Mesenchymal stem cell (in vitro differentiated cells and primary cell): ENCODE measurements at regions not wholly inside any gene's neighbourhood (a gene's known extent, or its start where the extent isn't known, plus 50 kb on each side); places are given as distances from the start of the nearest gene placed in this dataset.
"Not testable (repeated sequence)": the region's sequence is repeated elsewhere in the genome, so short reads cannot be mapped to it uniquely, and the experiment has no call there.

ENCODE experiments used
- DNase-seq: peaks from one replicate; pipeline ENCODE4 v3.0.0-alpha.2; 2013
- H2AFZ ChIP-seq: one replicate; pipeline ENCODE4 v1.6.1; 2013; ENCODE audit warnings: low read depth, mild to moderate bottlenecking, control low read depth, inconsistent platforms, low read length, moderate library complexity
- H2AK5ac ChIP-seq: 2 replicates; pipeline ENCODE4 v1.6.1; 2013; ENCODE audit warnings: low read length, moderate library complexity, mild to moderate bottlenecking, inconsistent platforms; ENCODE audit not compliant: severe bottlenecking
- H2BK120ac ChIP-seq: one replicate; pipeline ENCODE4 v1.6.1; 2013; ENCODE audit warnings: low read depth, mild to moderate bottlenecking, inconsistent platforms, low read length, moderate library complexity
- H2BK12ac ChIP-seq, 2 experiments: one replicate each; pipeline ENCODE4 v1.6.1; 2013; ENCODE audit warnings: inconsistent platforms in 2 of 2, low read length in 2 of 2, mild to moderate bottlenecking in 2 of 2, moderate library complexity in 2 of 2, control low read depth in 1 of 2
- H2BK15ac ChIP-seq: one replicate; pipeline ENCODE4 v1.6.1; 2013; ENCODE audit warnings: mild to moderate bottlenecking, low read depth, inconsistent platforms; ENCODE audit not compliant: poor library complexity, severe bottlenecking
- H2BK5ac ChIP-seq: 2 replicates; pipeline ENCODE4 v1.6.1; 2013; ENCODE audit warnings: low read depth, mild to moderate bottlenecking, low read length, control low read depth, inconsistent platforms; ENCODE audit not compliant: poor library complexity, severe bottlenecking
- H3K14ac ChIP-seq, 2 experiments: one replicate each; pipeline ENCODE4 v1.6.1; 2013; ENCODE audit warnings: inconsistent platforms in 2 of 2, low read length in 2 of 2, control low read depth in 1 of 2, mild to moderate bottlenecking in 1 of 2, moderate library complexity in 1 of 2
- H3K18ac ChIP-seq, 2 experiments: one replicate each; pipeline ENCODE4 v1.6.1; 2013; ENCODE audit warnings: inconsistent platforms in 2 of 2, low read length in 2 of 2, control low read depth in 1 of 2, low read depth in 1 of 2, mild to moderate bottlenecking in 1 of 2
- H3K23ac ChIP-seq, 2 experiments: one replicate each; pipeline ENCODE4 v1.6.1; 2013; ENCODE audit warnings: inconsistent platforms in 2 of 2, low read length in 2 of 2, mild to moderate bottlenecking in 2 of 2, moderate library complexity in 2 of 2, control low read depth in 1 of 2
- H3K27ac ChIP-seq: 2 replicates; pipeline ENCODE4 v1.5.1; 2013; ENCODE audit warnings: mild to moderate bottlenecking, moderate library complexity, low read length, control low read depth, inconsistent platforms; ENCODE audit not compliant: poor library complexity, severe bottlenecking
- H3K27me3 ChIP-seq, 2 experiments: 2 replicates each; pipeline versions ENCODE4 v1.6.1 to v1.7.0; 2013; ENCODE audit warnings: low read length in 2 of 2, mild to moderate bottlenecking in 2 of 2, moderate library complexity in 2 of 2, control low read depth in 1 of 2, inconsistent platforms in 1 of 2; ENCODE audit not compliant: control insufficient read depth in 1 of 2, insufficient read depth in 1 of 2
- H3K36me3 ChIP-seq, 2 experiments: 2 replicates each; pipeline versions ENCODE4 v1.6.1 to v1.7.0; 2013; ENCODE audit warnings: low read length in 2 of 2, control low read depth in 1 of 2, inconsistent platforms in 1 of 2, low read depth in 1 of 2, mild to moderate bottlenecking in 1 of 2; ENCODE audit not compliant: insufficient read depth in 2 of 2, control insufficient read depth in 1 of 2
- H3K4ac ChIP-seq, 2 experiments: one replicate each; pipeline ENCODE4 v1.6.1; 2013; ENCODE audit warnings: inconsistent platforms in 2 of 2, low read length in 2 of 2, mild to moderate bottlenecking in 2 of 2, moderate library complexity in 2 of 2, control low read depth in 1 of 2, low read depth in 1 of 2
- H3K4me1 ChIP-seq: 2 replicates; pipeline ENCODE4 v1.6.1; 2013; ENCODE audit warnings: low read depth, low read length, control low read depth; ENCODE audit not compliant: control insufficient read depth, insufficient read depth
- H3K4me2 ChIP-seq: 2 replicates; pipeline ENCODE4 v1.6.1; 2013; ENCODE audit warnings: low read length, mild to moderate bottlenecking, inconsistent platforms; ENCODE audit not compliant: poor library complexity, severe bottlenecking
- H3K4me3 ChIP-seq, 2 experiments: 2 replicates each; pipeline versions ENCODE4 v1.5.1 to v1.7.0; 2013; ENCODE audit warnings: low read length in 2 of 2, mild to moderate bottlenecking in 2 of 2, control low read depth in 1 of 2, low read depth in 1 of 2; ENCODE audit not compliant: insufficient read depth in 1 of 2
- H3K79me1 ChIP-seq: replicated peaks from 2 replicates; pipeline ENCODE4 v1.6.1; 2013; ENCODE audit warnings: mild to moderate bottlenecking, control low read depth, low read length, inconsistent platforms; ENCODE audit not compliant: poor library complexity, severe bottlenecking
- H3K9ac ChIP-seq: 2 replicates; pipeline ENCODE4 v1.7.0; 2013; ENCODE audit warnings: mild to moderate bottlenecking, low read length, moderate library complexity
- H3K9me3 ChIP-seq: 2 replicates; pipeline ENCODE4 v1.7.0; 2013; ENCODE audit warnings: mild to moderate bottlenecking, low read length; ENCODE audit not compliant: control insufficient read depth
- H4K8ac ChIP-seq: one replicate; pipeline ENCODE4 v1.6.1; 2013; ENCODE audit warnings: inconsistent platforms, mild to moderate bottlenecking, low read length, moderate library complexity
- H4K91ac ChIP-seq: one replicate; pipeline ENCODE4 v1.6.1; 2013; ENCODE audit warnings: mild to moderate bottlenecking, low read length, inconsistent platforms
- WGBS: methylation state at CpG from one replicate; pipeline ENCODE4 v1.1.7; 2013; ENCODE audit warnings: mixed read lengths; 5-methylcytosine and 5-hydroxymethylcytosine counted together

GRCh38 chr3:5371555-5371954 is 184.0 kb downstream of the EDEM1 start:
- H3K36me3 ChIP-seq, H2AK5ac ChIP-seq, H4K91ac ChIP-seq, H2BK12ac ChIP-seq, H2BK120ac ChIP-seq, H3K27me3 ChIP-seq, H3K9ac ChIP-seq, H3K23ac ChIP-seq, H3K14ac ChIP-seq, H3K4me3 ChIP-seq, H2AFZ ChIP-seq, H3K27ac ChIP-seq, H3K4me2 ChIP-seq, H3K9me3 ChIP-seq, H4K8ac ChIP-seq, H2BK15ac ChIP-seq, H3K79me1 ChIP-seq, H3K4me1 ChIP-seq, H2BK5ac ChIP-seq, H3K4ac ChIP-seq, H3K18ac ChIP-seq, DNase-seq: not testable (repeated sequence)
- WGBS, result 100% methylated on average over 2 of the region's 2 CpGs

- Histone ChIP-seq H3K9ac (no peak overlapping the region), H3K18ac (no peak overlapping the region), H3K4me1 (no peaks in the 10 kb centered on the region), H3K4ac (no peak overlapping the region), H2AK5ac (no peak overlapping the region), H3K14ac (no peak overlapping the region), H3K79me1 (no peaks in the 10 kb centered on the region), H3K27me3 (no peaks in the 10 kb centered on the region), H3K4me2 (no peak overlapping the region), H3K9me3 (no peaks in the 10 kb centered on the region), H2BK5ac (no peak overlapping the region), H2BK12ac (no peak overlapping the region), H4K91ac (no peak overlapping the region), H3K36me3 (no peaks in the 10 kb centered on the region), H4K8ac (no peak overlapping the region), H2AFZ (no peak overlapping the region), H3K23ac (no peak overlapping the region), H3K27ac (no peak overlapping the region), H2BK120ac (no peak overlapping the region), H2BK15ac (no peak overlapping the region), H3K4me3 (no peak overlapping the region)
- no peak for DNase-seq
- WGBS, result 48% methylated on average over 6 of the region's 6 CpGs
Measured at GRCh38 chr3:5376761-5377160, 189.3 kb downstream of the EDEM1 start.

GRCh38 chr3:5379266-5379665 is 191.8 kb downstream of the EDEM1 start:
- not testable (repeated sequence) for H4K8ac ChIP-seq, H2BK5ac ChIP-seq, H2BK12ac ChIP-seq, H3K9ac ChIP-seq, H4K91ac ChIP-seq, H2AFZ ChIP-seq, H3K27ac ChIP-seq, H3K4me3 ChIP-seq, H2BK15ac ChIP-seq, H3K4me1 ChIP-seq, H3K36me3 ChIP-seq, H3K4me2 ChIP-seq, H3K27me3 ChIP-seq, H3K79me1 ChIP-seq, H3K14ac ChIP-seq, H2AK5ac ChIP-seq, DNase-seq, H3K4ac ChIP-seq, H3K9me3 ChIP-seq, H3K23ac ChIP-seq, H3K18ac ChIP-seq, H2BK120ac ChIP-seq
- 98% methylated on average over 3 of the region's 3 CpGs for WGBS

GRCh38 chr3:5383486-5384263 is 196.2 kb downstream of the EDEM1 start:
- WGBS, result 72% methylated on average over 12 of the region's 12 CpGs
- H3K18ac ChIP-seq, H2BK5ac ChIP-seq: not testable (repeated sequence)

More at GRCh38 chr3:5383486-5384263, 196.2 kb downstream of the EDEM1 start:
- H2AFZ ChIP-seq, DNase-seq, H3K36me3 ChIP-seq, H4K8ac ChIP-seq, H3K27ac ChIP-seq, H2BK12ac ChIP-seq, H3K9ac ChIP-seq, H2AK5ac ChIP-seq, H3K4me2 ChIP-seq, H3K4me1 ChIP-seq, H3K4me3 ChIP-seq, H4K91ac ChIP-seq, H3K9me3 ChIP-seq, H3K79me1 ChIP-seq, H3K4ac ChIP-seq, H2BK120ac ChIP-seq, H3K14ac ChIP-seq, H3K27me3 ChIP-seq, H3K23ac ChIP-seq, H2BK15ac ChIP-seq: not testable (repeated sequence)
